OCI-LY1 (cell line): ENCODE measurements at regions not wholly inside any gene's neighbourhood (a gene's known extent, or its start where the extent isn't known, plus 50 kb on each side); places are given as distances from the start of the nearest gene placed in this dataset.

ENCODE experiments used
- EZH2 ChIP-seq: fragments of 200-600 bp; sonication (generic), shearing (Covaris generic); IDR thresholded peaks from 2 replicates; pipeline ENCODE4 v1.8.0; 2017; ENCODE audit warnings: borderline replicate concordance, mixed run types, mild to moderate bottlenecking, antibody characterized with exemption, low read length, moderate library complexity, mixed read lengths
- TF ChIP-seq, protein P1 (sequence below): fragments of 200-600 bp; sonication (generic), shearing (Covaris generic); IDR thresholded peaks from 2 replicates; pipeline ENCODE4 v1.5.1; 2017; ENCODE audit warnings: mild to moderate bottlenecking, antibody characterized with exemption, low read length, moderate library complexity, mixed read lengths

DNA sequence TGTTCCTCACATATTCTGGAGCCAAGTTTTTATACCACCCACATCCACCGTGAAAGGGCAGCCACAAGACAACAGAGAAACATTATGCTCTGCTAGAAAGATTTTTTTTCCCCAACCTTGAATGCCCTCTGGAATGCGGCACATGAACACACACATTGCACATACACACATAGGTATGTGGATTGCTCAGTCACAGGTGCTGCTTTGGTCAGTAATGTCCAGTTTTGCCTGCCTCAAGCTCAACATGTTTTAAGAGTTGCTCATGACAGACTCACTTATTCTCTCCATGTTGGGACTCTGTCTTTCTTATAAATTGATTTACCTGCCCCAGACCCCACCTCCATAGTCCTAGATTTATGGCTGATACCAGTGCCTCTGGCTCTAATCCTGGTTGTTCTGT is 138.0 kb upstream of the ASTN2 start:
- TF ChIP-seq, protein P1, sequence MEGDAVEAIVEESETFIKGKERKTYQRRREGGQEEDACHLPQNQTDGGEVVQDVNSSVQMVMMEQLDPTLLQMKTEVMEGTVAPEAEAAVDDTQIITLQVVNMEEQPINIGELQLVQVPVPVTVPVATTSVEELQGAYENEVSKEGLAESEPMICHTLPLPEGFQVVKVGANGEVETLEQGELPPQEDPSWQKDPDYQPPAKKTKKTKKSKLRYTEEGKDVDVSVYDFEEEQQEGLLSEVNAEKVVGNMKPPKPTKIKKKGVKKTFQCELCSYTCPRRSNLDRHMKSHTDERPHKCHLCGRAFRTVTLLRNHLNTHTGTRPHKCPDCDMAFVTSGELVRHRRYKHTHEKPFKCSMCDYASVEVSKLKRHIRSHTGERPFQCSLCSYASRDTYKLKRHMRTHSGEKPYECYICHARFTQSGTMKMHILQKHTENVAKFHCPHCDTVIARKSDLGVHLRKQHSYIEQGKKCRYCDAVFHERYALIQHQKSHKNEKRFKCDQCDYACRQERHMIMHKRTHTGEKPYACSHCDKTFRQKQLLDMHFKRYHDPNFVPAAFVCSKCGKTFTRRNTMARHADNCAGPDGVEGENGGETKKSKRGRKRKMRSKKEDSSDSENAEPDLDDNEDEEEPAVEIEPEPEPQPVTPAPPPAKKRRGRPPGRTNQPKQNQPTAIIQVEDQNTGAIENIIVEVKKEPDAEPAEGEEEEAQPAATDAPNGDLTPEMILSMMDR = no peak
- no peak for TF ChIP-seq EZH2
